HCT116 (cell line): ENCODE measurements at regions not wholly inside any gene's neighbourhood (a gene's known extent, or its start where the extent isn't known, plus 50 kb on each side); places are given as distances from the start of the nearest gene placed in this dataset.

Source experiments
- ATAC-seq: fragments of 200-7000 bp; cut with Tn5 transposase; 2 replicates; pipeline ENCODE4 v1.9.1; 2020; ENCODE audit warnings: mild to moderate bottlenecking, moderate library complexity
- BruUV-seq: library from RNA; stranded (reverse); fragments of 400-500 nt; replicated peaks from 2 replicates; lab custom pipeline; 2021; lab: Mats Ljungman, UMichigan
- CTCF ChIA-PET: fragments of 300-600 bp; sonication (Branson Sonifier 250); formaldehyde crosslinking; loops from one replicate; lab custom pipeline; 2021; ENCODE audit warnings: antibody characterized with exemption; lab: Charles Lee
- POLR2A ChIA-PET: fragments of 300-600, 350-600 bp; sonication (Branson Sonifier 250); formaldehyde crosslinking; loops from one replicate; lab custom pipeline; 2021; ENCODE audit warnings: antibody characterized with exemption; lab: Charles Lee
- RAD21 ChIA-PET, 2 experiments: fragments of 300-600 bp; sonication (Branson Sonifier 250); formaldehyde crosslinking; loops; one replicate each; lab custom pipeline; 2023; ENCODE audit warnings: low total read pairs in 2 of 2; ENCODE audit not compliant: uncharacterized antibody in 2 of 2, unreplicated experiment in 2 of 2, low non-redundant PET in 1 of 2; lab: Charles Lee
- DNase-seq: peaks from one replicate; pipeline ENCODE4 v3.0.0-alpha.2; 2010; ENCODE audit warnings: low read depth, low spot score
- H2AFZ ChIP-seq: fragments of 200-600 bp; shearing (Covaris generic), sonication (generic); 2 replicates; pipeline ENCODE4 v1.6.1; 2017; ENCODE audit warnings: low read depth, mixed run types, mixed read lengths, antibody characterized with exemption, low read length; ENCODE audit not compliant: poor library complexity, severe bottlenecking
- H3K27ac ChIP-seq: 2 replicates; pipeline ENCODE4 v1.5.1; 2012; ENCODE audit warnings: low read depth, low read length
- H3K27me3 ChIP-seq: fragments of 200-600 bp; sonication (generic); 2 replicates; pipeline ENCODE4 v1.6.1; 2016; ENCODE audit warnings: mixed run types, low read length, mixed read lengths; ENCODE audit not compliant: insufficient read depth
- H3K36me3 ChIP-seq, 2 experiments: fragments of 200-500 bp in 1 of 2; fragments of 200-600 bp in 1 of 2; sonication (Bioruptor generic) in 1 of 2; sonication (generic) in 1 of 2; 2 replicates each; pipeline versions ENCODE4 v1.5.1 to v1.6.1; 2014 to 2016; ENCODE audit warnings: low read length in 2 of 2, inconsistent platforms in 1 of 2, mixed read lengths in 1 of 2, mixed run types in 1 of 2; ENCODE audit not compliant: insufficient read depth in 2 of 2, control insufficient read depth in 1 of 2
- H3K4me1 ChIP-seq, 2 experiments: fragments of 200-600 bp in 1 of 2; sonication (generic) in 1 of 2; 2 replicates each; pipeline versions ENCODE4 v1.5.1 to v1.6.1; 2012 to 2017; ENCODE audit warnings: low read length in 2 of 2, inconsistent platforms in 1 of 2, mild to moderate bottlenecking in 1 of 2, mixed read lengths in 1 of 2, mixed run types in 1 of 2, moderate library complexity in 1 of 2; ENCODE audit not compliant: insufficient read depth in 2 of 2, control insufficient read depth in 1 of 2
- H3K4me2 ChIP-seq: fragments of 200-600 bp; sonication (generic); 2 replicates; pipeline ENCODE4 v1.6.1; 2017; ENCODE audit warnings: mixed run types, low read length, mixed read lengths
- H3K4me3 ChIP-seq, 2 experiments: fragments of 200-600 bp in 1 of 2; sonication (generic) in 1 of 2; replicated peaks in 1 of 2; 2 replicates each; pipeline ENCODE4 v1.5.1; 2011 to 2016; ENCODE audit warnings: low read length in 2 of 2, control low read depth in 1 of 2, low read depth in 1 of 2, mild to moderate bottlenecking in 1 of 2, mixed read lengths in 1 of 2, mixed run types in 1 of 2
- H3K79me2 ChIP-seq: fragments of 200-600 bp; sonication (generic); 2 replicates; pipeline ENCODE4 v1.6.1; 2017; ENCODE audit warnings: mild to moderate bottlenecking, mixed run types, low read length, moderate library complexity, mixed read lengths; ENCODE audit not compliant: insufficient read depth
- H3K9ac ChIP-seq: fragments of 200-600 bp; sonication (generic); 2 replicates; pipeline ENCODE4 v1.6.1; 2016; ENCODE audit warnings: low read length, mixed read lengths
- H3K9me2 ChIP-seq: fragments of 200-600 bp; sonication (generic), shearing (Covaris generic); 2 replicates; pipeline ENCODE4 v1.6.1; 2017; ENCODE audit warnings: mixed run types, mild to moderate bottlenecking, moderate library complexity; ENCODE audit not compliant: insufficient read depth
- H3K9me3 ChIP-seq, 2 experiments: fragments of 200-500 bp in 1 of 2; fragments of 200-600 bp in 1 of 2; sonication (Bioruptor generic) in 1 of 2; sonication (generic) in 1 of 2; 2 replicates each; pipeline ENCODE4 v1.6.1; 2014 to 2017; ENCODE audit warnings: low read length in 2 of 2, mixed read lengths in 2 of 2, inconsistent platforms in 1 of 2, low read depth in 1 of 2, mild to moderate bottlenecking in 1 of 2, mixed run types in 1 of 2, moderate library complexity in 1 of 2; ENCODE audit not compliant: control insufficient read depth in 1 of 2, insufficient read depth in 1 of 2
- H4K20me1 ChIP-seq: fragments of 200-600 bp; sonication (generic), shearing (Covaris generic); 2 replicates; pipeline ENCODE4 v1.6.1; 2017; ENCODE audit warnings: mixed run types, mild to moderate bottlenecking, moderate library complexity; ENCODE audit not compliant: insufficient read depth
- CBX3 ChIP-seq: IDR thresholded peaks from 2 replicates; pipeline ENCODE4 v1.6.1; 2012; ENCODE audit warnings: low read depth
- CEBPB ChIP-seq: IDR thresholded peaks from 2 replicates; pipeline ENCODE4 v1.6.1; 2012; ENCODE audit warnings: low read depth
- EGR1 ChIP-seq: IDR thresholded peaks from 2 replicates; pipeline ENCODE4 v1.6.1; 2012; ENCODE audit warnings: low read depth
- ELF1 ChIP-seq: IDR thresholded peaks from 2 replicates; pipeline ENCODE4 v1.6.1; 2012; ENCODE audit warnings: low read depth, borderline replicate concordance
- EZH2 ChIP-seq: fragments of 200-600 bp; sonication (generic); IDR thresholded peaks from 2 replicates; pipeline ENCODE4 v1.6.1; 2017; ENCODE audit warnings: antibody characterized with exemption, mixed run types
- EZH2phosphoT487 ChIP-seq: fragments of 200-600 bp; IDR thresholded peaks from 2 replicates; pipeline ENCODE4 v1.6.1; 2018; ENCODE audit warnings: antibody characterized with exemption, borderline replicate concordance
- FOSL1 ChIP-seq: IDR thresholded peaks from 2 replicates; pipeline ENCODE4 v1.6.1; 2012; ENCODE audit warnings: low read depth
- JUND ChIP-seq: IDR thresholded peaks from 2 replicates; pipeline ENCODE4 v1.6.1; 2012
- MAX ChIP-seq: IDR thresholded peaks from 2 replicates; pipeline ENCODE4 v1.6.1; 2012
- POLR2A ChIP-seq: IDR thresholded peaks from 2 replicates; pipeline ENCODE4 v1.7.0; 2011; ENCODE audit warnings: borderline replicate concordance; ENCODE audit not compliant: insufficient read depth, insufficient read length; ENCODE audit errors: extremely low read depth
- POLR2AphosphoS5 ChIP-seq: IDR thresholded peaks from 2 replicates; pipeline ENCODE4 v1.6.1; 2011; ENCODE audit warnings: mild to moderate bottlenecking, low read depth, low read length, moderate library complexity
- RAD21 ChIP-seq: IDR thresholded peaks from 2 replicates; pipeline ENCODE4 v1.6.1; 2012; ENCODE audit warnings: low read depth, mild to moderate bottlenecking
- SIN3A ChIP-seq: IDR thresholded peaks from 2 replicates; pipeline ENCODE4 v1.6.1; 2012; ENCODE audit warnings: low read depth
- SP1 ChIP-seq: IDR thresholded peaks from 2 replicates; pipeline ENCODE4 v1.6.1; 2012; ENCODE audit warnings: low read depth
- SRF ChIP-seq: IDR thresholded peaks from 2 replicates; pipeline ENCODE4 v1.6.1; 2012; ENCODE audit warnings: low read depth
- TCF7L2 ChIP-seq: IDR thresholded peaks from 2 replicates; pipeline ENCODE4 v1.7.0; 2011; ENCODE audit warnings: borderline replicate concordance, inconsistent platforms; ENCODE audit not compliant: insufficient read depth, insufficient read length; ENCODE audit errors: extremely low read depth
- YY1 ChIP-seq: IDR thresholded peaks from 2 replicates; pipeline ENCODE4 v1.6.1; 2011; ENCODE audit warnings: low read length, low read depth, moderate library complexity, mild to moderate bottlenecking; ENCODE audit not compliant: insufficient replicate concordance; ENCODE audit errors: extremely low read depth
- ZBTB33 ChIP-seq: IDR thresholded peaks from 2 replicates; pipeline ENCODE4 v1.6.1; 2011; ENCODE audit warnings: mild to moderate bottlenecking, low read length, moderate library complexity; ENCODE audit not compliant: insufficient replicate concordance; ENCODE audit errors: extremely low read depth
- ZNF274 ChIP-seq: fragments of 200-500 bp; sonication (Bioruptor generic); IDR thresholded peaks from 2 replicates; pipeline ENCODE4 v1.6.1; 2014; ENCODE audit warnings: mild to moderate bottlenecking, low read depth, low read length, inconsistent platforms
- intact Hi-C: fragments of 100-400 bp; cut with micrococcal nuclease; formaldehyde crosslinking; loops from 2 replicates; pipeline ENCODE4 v1.10.0; 2022

DNA sequence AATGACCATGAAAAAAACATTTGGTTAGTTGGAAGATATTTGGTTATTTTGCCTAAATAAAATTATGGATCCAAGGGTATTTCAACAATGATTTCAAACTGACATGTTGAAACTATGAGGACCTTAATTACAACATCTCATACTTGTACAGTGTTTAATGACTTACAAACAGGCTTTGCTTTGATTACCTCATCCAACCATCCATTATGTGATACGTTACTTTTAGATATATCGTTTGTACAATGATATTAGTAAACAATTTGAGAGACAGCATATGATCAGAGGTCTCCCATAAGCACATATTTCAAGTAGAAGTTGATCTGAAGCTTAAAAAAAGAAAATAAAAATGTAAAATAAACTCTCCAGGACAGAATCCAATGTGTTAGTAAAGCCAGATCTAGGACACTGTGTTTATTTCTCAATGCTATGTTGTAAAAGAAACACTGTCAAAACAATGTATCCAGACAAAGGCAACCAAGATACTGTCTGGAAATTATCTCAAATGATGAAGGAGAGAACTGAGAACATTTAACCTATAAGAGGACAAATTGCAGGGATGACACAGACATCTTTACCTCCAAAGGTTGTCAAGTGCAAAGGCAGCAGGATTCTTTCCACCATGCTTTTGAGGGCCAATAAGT lies 116.0 kb upstream of the TARS1 start:
- Histone ChIP-seq H3K27me3 (no peaks in the 10 kb centered on the region), H3K27ac (no peak overlapping the region), H3K9me3 (no peaks in the 10 kb centered on the region), H4K20me1 (no peaks in the 10 kb centered on the region), H3K36me3 (no peaks in the 10 kb centered on the region), H3K9ac (no peak overlapping the region), H3K4me3 (no peak overlapping the region), H3K4me1 (no peaks in the 10 kb centered on the region), H3K9me2 (no peaks in the 10 kb centered on the region), H2AFZ (no peak overlapping the region), H3K79me2 (no peaks in the 10 kb centered on the region), H3K4me2 (no peak overlapping the region)
- ChIA-PET RAD21 (no interaction called here), POLR2A (no interaction called here), CTCF (no interaction called here)
- BruUV-seq: no TSS peak
- DNase-seq (no peak), ATAC-seq (no peak)
- intact Hi-C loops: no loop called here
- no peak for TF ChIP-seq EGR1
- no peak for TF ChIP-seq YY1
- no peak for TF ChIP-seq CBX3
- TF ChIP-seq EZH2phosphoT487: no peak
- no peak for TF ChIP-seq ZNF274
- TF ChIP-seq CEBPB: no peak
- no peak for TF ChIP-seq SRF
- no peak for TF ChIP-seq FOSL1
- no peak for TF ChIP-seq JUND

DNA sequence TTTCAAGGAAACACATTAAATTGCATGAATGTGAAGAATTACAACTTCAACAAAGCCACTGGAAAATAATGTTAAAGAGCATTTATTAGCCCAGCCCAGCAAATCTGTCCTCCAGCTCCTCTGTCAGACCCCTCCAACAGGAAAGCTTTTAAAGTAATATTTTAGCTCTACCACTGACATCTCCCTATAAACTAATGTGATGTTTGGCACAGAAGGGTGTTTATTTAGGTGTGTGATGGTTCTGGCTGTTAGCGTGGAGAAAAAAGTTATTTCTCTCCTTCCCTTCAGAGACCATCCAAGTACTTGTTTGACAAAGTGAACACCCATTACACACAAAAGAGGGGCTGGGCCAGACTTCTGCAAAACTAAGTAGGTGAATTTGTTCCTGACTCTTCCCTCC lies 111.9 kb upstream of the TARS1 start:
- Histone ChIP-seq H3K36me3 (no peaks in the 10 kb centered on the region), H3K9me3 (no peaks in the 10 kb centered on the region), H3K79me2 (no peaks in the 10 kb centered on the region), H3K27ac (no peak overlapping the region), H3K9ac (no peak overlapping the region), H2AFZ (no peak overlapping the region), H3K27me3 (no peaks in the 10 kb centered on the region), H3K4me1 (no peaks in the 10 kb centered on the region), H3K4me3 (no peak overlapping the region), H3K4me2 (no peak overlapping the region), H3K9me2 (no peaks in the 10 kb centered on the region), H4K20me1 (no peaks in the 10 kb centered on the region)
- TF ChIP-seq CEBPB (no peak), RAD21 (no peak), MAX (no peak), JUND (no peak), ZNF274 (no peak), YY1 (no peak), EZH2phosphoT487 (no peak), ELF1 (no peak), TCF7L2 (no peak), SIN3A (no peak), FOSL1 (no peak), POLR2A (no peak), SRF (no peak), SP1 (no peak), EGR1 (no peak), POLR2AphosphoS5 (no peak), ZBTB33 (no peak), EZH2 (no peak)
- intact Hi-C loops: no loop called here
- DNase-seq (no peak), ATAC-seq (no peak)
- BruUV-seq: no TSS peak
- ChIA-PET CTCF (no interaction called here), POLR2A (no interaction called here), RAD21 (no interaction called here)
